ENCODE measurements at regions not wholly inside any gene's neighbourhood (a gene's known extent, or its start where the extent isn't known, plus 50 kb on each side); places are given as distances from the start of the nearest gene placed in this dataset.

DNA sequence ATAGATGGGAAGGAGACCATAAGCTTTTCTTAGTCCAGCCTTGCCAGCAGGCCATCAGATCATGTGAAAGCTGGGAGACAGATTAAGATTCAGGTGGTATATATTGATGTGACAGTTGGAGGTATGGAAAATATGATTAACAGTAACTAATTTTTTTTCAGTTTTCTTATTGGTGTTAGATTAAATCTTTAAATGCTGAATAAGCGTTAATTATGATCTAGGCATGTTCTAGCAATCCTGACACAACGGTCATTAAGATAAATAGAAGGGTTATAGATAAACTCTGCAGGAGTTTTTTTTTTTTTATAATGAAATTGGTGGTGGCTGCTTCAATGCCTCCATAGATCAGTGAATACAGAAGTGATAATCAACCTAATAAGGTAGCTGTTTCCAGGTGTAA is 649.5 kb upstream of the TENM3 start:
- H3K27me3 ChIP-seq (ENCODE audit: insufficient read depth, low read length), result no peaks in the 10 kb centered on the region
- TF ChIP-seq ELF1 (IDR thresholded peaks at IDR 0.05; ENCODE audit: borderline replicate concordance, low read depth), result no peak
- TF ChIP-seq SP1 (IDR thresholded peaks at IDR 0.05; ENCODE audit: low read depth), result no peak
- no peak for TF ChIP-seq SIN3A (IDR thresholded peaks at IDR 0.05; ENCODE audit: low read depth)
- no peak for TF ChIP-seq ZFX (IDR thresholded peaks at IDR 0.05)
- no peak for TF ChIP-seq EGR1 (IDR thresholded peaks at IDR 0.05; ENCODE audit: low read depth)
- TF ChIP-seq, protein P1, sequence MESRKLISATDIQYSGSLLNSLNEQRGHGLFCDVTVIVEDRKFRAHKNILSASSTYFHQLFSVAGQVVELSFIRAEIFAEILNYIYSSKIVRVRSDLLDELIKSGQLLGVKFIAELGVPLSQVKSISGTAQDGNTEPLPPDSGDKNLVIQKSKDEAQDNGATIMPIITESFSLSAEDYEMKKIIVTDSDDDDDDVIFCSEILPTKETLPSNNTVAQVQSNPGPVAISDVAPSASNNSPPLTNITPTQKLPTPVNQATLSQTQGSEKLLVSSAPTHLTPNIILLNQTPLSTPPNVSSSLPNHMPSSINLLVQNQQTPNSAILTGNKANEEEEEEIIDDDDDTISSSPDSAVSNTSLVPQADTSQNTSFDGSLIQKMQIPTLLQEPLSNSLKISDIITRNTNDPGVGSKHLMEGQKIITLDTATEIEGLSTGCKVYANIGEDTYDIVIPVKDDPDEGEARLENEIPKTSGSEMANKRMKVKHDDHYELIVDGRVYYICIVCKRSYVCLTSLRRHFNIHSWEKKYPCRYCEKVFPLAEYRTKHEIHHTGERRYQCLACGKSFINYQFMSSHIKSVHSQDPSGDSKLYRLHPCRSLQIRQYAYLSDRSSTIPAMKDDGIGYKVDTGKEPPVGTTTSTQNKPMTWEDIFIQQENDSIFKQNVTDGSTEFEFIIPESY (IDR thresholded peaks at IDR 0.05; ENCODE audit: extremely low read depth, insufficient replicate concordance, low read length), result no peak
- TF ChIP-seq YY1 (IDR thresholded peaks at IDR 0.05; ENCODE audit: extremely low read depth, insufficient replicate concordance, low read depth, low read length), result no peak
- TF ChIP-seq, protein P2, sequence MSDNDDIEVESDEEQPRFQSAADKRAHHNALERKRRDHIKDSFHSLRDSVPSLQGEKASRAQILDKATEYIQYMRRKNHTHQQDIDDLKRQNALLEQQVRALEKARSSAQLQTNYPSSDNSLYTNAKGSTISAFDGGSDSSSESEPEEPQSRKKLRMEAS (IDR thresholded peaks at IDR 0.05), result no peak
- no peak for TF ChIP-seq JUND (IDR thresholded peaks at IDR 0.05)
- TF ChIP-seq SRF (IDR thresholded peaks at IDR 0.05; ENCODE audit: low read depth), result no peak
- no peak for TF ChIP-seq EZH2phosphoT487 (IDR thresholded peaks at IDR 0.05; ENCODE audit: borderline replicate concordance)
- TF ChIP-seq, protein P3, sequence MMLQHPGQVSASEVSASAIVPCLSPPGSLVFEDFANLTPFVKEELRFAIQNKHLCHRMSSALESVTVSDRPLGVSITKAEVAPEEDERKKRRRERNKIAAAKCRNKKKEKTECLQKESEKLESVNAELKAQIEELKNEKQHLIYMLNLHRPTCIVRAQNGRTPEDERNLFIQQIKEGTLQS (IDR thresholded peaks at IDR 0.05), result no peak
- TF ChIP-seq EZH2 (IDR thresholded peaks at IDR 0.05), result no peak
- TF ChIP-seq ZNF274 (IDR thresholded peaks at IDR 0.05; ENCODE audit: low read depth, low read length), result no peak
- TF ChIP-seq CEBPB (IDR thresholded peaks at IDR 0.05; ENCODE audit: low read depth), result no peak
- TF ChIP-seq FOSL1 (IDR thresholded peaks at IDR 0.05; ENCODE audit: low read depth), result no peak
- no peak for TF ChIP-seq CBX3 (IDR thresholded peaks at IDR 0.05; ENCODE audit: low read depth)
- TF ChIP-seq, protein P4, sequence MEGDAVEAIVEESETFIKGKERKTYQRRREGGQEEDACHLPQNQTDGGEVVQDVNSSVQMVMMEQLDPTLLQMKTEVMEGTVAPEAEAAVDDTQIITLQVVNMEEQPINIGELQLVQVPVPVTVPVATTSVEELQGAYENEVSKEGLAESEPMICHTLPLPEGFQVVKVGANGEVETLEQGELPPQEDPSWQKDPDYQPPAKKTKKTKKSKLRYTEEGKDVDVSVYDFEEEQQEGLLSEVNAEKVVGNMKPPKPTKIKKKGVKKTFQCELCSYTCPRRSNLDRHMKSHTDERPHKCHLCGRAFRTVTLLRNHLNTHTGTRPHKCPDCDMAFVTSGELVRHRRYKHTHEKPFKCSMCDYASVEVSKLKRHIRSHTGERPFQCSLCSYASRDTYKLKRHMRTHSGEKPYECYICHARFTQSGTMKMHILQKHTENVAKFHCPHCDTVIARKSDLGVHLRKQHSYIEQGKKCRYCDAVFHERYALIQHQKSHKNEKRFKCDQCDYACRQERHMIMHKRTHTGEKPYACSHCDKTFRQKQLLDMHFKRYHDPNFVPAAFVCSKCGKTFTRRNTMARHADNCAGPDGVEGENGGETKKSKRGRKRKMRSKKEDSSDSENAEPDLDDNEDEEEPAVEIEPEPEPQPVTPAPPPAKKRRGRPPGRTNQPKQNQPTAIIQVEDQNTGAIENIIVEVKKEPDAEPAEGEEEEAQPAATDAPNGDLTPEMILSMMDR (IDR thresholded peaks at IDR 0.05 in 2 of 3, conservative IDR thresholded peaks at IDR 0.05 in 1 of 3; ENCODE audit: borderline replicate concordance in 1 of 3, insufficient read depth in 1 of 3, low read depth in 2 of 3, low read length in 2 of 3), result no peak
- no peak for TF ChIP-seq POLR2AphosphoS5 (IDR thresholded peaks at IDR 0.05; ENCODE audit: low read depth, low read length)
- no peak for TF ChIP-seq RAD21 (IDR thresholded peaks at IDR 0.05; ENCODE audit: low read depth)
- H3K9me3 ChIP-seq (ENCODE audit: control insufficient read depth in 1 of 2, insufficient read depth in 1 of 2, low read depth in 1 of 2, low read length in 2 of 2), result no peaks in the 10 kb centered on the region
- BruUV-seq (replicated peaks), result no TSS peak
- no peak overlapping the region for H3K4me3 ChIP-seq (replicated peaks in 1 of 2; ENCODE audit: low read depth in 1 of 2, low read length in 2 of 2)
- H3K9ac ChIP-seq (ENCODE audit: low read length), result no peak overlapping the region
- H3K36me3 ChIP-seq (ENCODE audit: control insufficient read depth in 1 of 2, insufficient read depth in 2 of 2, low read length in 2 of 2), result no peaks in the 10 kb centered on the region
- no peaks in the 10 kb centered on the region for H3K9me2 ChIP-seq (ENCODE audit: insufficient read depth)
- intact Hi-C loops (cut with micrococcal nuclease), result no loop called here
- no peaks in the 10 kb centered on the region for H3K4me1 ChIP-seq (ENCODE audit: control insufficient read depth in 1 of 2, insufficient read depth in 2 of 2, low read length in 2 of 2)
- POLR2A ChIA-PET, result no interaction called here
- no peaks in the 10 kb centered on the region for H4K20me1 ChIP-seq (ENCODE audit: insufficient read depth)
- H3K27ac ChIP-seq (ENCODE audit: low read depth, low read length), result no peak overlapping the region
- H3K79me2 ChIP-seq (ENCODE audit: insufficient read depth, low read length), result no peaks in the 10 kb centered on the region
- DNase-seq (ENCODE audit: low read depth, low spot score), result no peak
- RAD21 ChIA-PET (ENCODE audit: low non-redundant PET in 1 of 2, low total read pairs in 2 of 2, uncharacterized antibody in 2 of 2, unreplicated experiment in 2 of 2), result no interaction called here
- CTCF ChIA-PET, result no interaction called here
- no peak overlapping the region for H3K4me2 ChIP-seq (ENCODE audit: low read length)
- ATAC-seq, result no peak
- no peak overlapping the region for H2AFZ ChIP-seq (ENCODE audit: low read depth, low read length, poor library complexity, severe bottlenecking)

All from HCT116 (cell line).